ENCODE measurements at regions not wholly inside any gene's neighbourhood (a gene's known extent, or its start where the extent isn't known, plus 50 kb on each side); places are given as distances from the start of the nearest gene placed in this dataset.
"Not testable (repeated sequence)": the region's sequence is repeated elsewhere in the genome, so short reads cannot be mapped to it uniquely, and the experiment has no call there.

DNA sequence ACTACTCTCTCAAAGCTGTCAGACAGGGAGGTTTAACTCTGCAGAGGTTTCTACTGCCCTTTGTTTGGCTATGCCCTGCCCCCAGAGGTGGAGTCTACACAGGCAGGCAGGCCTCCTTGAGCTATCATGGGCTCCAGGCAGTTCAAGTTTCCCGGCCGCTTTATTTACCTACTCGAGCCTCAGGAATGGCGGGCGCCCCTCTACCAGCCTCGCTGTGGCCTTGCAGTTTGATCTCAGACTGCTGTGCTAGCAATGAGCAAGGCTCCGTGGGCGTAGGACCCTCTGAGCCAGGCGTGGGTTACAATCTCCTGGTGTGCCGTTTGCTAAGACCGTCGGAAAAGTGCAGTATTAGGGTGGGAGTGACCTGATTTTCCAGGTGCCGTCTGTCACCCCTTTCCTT, 124.3 kb downstream of the PTCHD1 start:
- H3K4me1 Mint-ChIP-seq; H3K9me3 Mint-ChIP-seq (ENCODE audit: insufficient read depth); H3K27ac ChIP-seq (ENCODE audit: low read length in 2 of 2); H3K4me3 ChIP-seq (ENCODE audit: control extremely low read depth in 1 of 5, extremely low read depth in 1 of 5, insufficient read depth in 1 of 5, low read depth in 2 of 5, low read length in 4 of 5); H3K27me3 ChIP-seq (replicated peaks in 1 of 4; ENCODE audit: control extremely low read depth in 1 of 4, control insufficient read depth in 3 of 4, insufficient read depth in 4 of 4, low read length in 3 of 4); H3K27ac Mint-ChIP-seq; H3K9ac ChIP-seq (ENCODE audit: low read length); POLR2A ChIA-PET; intact Hi-C loops (cut with micrococcal nuclease); H3K27me3 Mint-ChIP-seq; H2AFZ ChIP-seq (ENCODE audit: insufficient read depth, low read depth, low read length, poor library complexity, severe bottlenecking); H3K4me3 Mint-ChIP-seq; CTCF ChIA-PET; ATAC-seq (ENCODE audit: low read depth); H3K4me2 ChIP-seq (replicated peaks; ENCODE audit: low read depth, low read length, poor library complexity, severe bottlenecking); H3K9me3 ChIP-seq (ENCODE audit: control extremely low read depth in 1 of 3, control insufficient read depth in 2 of 3, insufficient read depth in 1 of 3, low read length in 2 of 3); H3K79me2 ChIP-seq (ENCODE audit: control insufficient read depth, insufficient read depth, low read length); H3K36me3 ChIP-seq (replicated peaks in 1 of 2; ENCODE audit: control extremely low read depth in 1 of 2, control insufficient read depth in 1 of 2, extremely low read depth in 1 of 2, insufficient read depth in 2 of 2, low read length in 1 of 2); H4K20me1 ChIP-seq (ENCODE audit: control insufficient read depth, insufficient read depth, low read length, poor library complexity, severe bottlenecking); H3K4me1 ChIP-seq (ENCODE audit: control insufficient read depth in 2 of 2, insufficient read depth in 2 of 2, low read length in 2 of 2); DNase-seq: not testable (repeated sequence)
- WGBS (ENCODE audit: insufficient coverage) = 90% methylated on average over 8 of the region's 13 CpGs

DNA sequence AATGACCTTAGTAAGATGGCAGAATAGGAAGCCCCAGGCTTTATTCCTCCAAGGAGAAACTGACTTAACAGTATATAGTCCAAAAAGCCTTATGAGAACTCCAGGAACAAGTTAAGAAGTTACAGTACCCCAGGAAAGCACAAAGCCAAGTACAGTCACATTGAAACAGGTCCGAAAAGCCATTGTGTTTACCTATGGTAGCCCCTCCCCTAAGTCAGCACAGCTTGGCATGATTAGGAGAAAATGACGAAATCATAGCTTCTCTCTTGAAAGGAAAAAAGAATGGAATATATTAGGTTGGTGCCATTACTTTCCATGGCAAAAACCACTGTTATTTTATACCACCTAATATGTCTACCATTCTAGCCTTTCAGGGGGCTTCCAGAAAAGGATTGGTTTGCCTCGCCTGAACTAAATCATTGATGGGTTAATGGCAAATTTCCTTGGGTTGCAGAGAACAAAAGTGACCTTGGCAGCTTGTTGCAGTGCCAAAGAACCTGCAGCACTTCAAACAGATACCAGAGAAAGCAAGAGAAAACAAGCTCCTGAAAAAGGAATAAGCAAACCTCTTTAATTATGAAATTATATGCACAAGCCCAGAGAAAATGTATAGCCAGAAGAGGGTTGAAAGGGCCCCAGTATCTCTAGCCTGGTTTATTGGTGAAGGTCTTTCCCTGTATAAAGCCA, 130.6 kb downstream of the PTCHD1 start:
- Mint-ChIP-seq H3K27me3 (no peaks in the 10 kb centered on the region), H3K27ac (no peak overlapping the region), H3K4me3 (no peak overlapping the region), H3K4me1 (no peaks in the 10 kb centered on the region), H3K9me3 (ENCODE audit: insufficient read depth) (peaks cover 5% of the 10 kb centered on the region)
- WGBS (ENCODE audit: insufficient coverage) = no CpG with 5 or more reads among the region's 3 CpGs
- Histone ChIP-seq H3K9me3 (ENCODE audit: control extremely low read depth in 1 of 3, control insufficient read depth in 2 of 3, insufficient read depth in 1 of 3, low read length in 2 of 3) (peaks cover 0 to 4% (median 0%) of the 10 kb centered on the region in 3 donors), H3K27ac (ENCODE audit: low read length in 2 of 2) (no peak overlapping the region), H3K4me3 (ENCODE audit: control extremely low read depth in 1 of 5, extremely low read depth in 1 of 5, insufficient read depth in 1 of 5, low read depth in 2 of 5, low read length in 4 of 5) (no peak overlapping the region), H3K4me1 (ENCODE audit: control insufficient read depth in 2 of 2, insufficient read depth in 2 of 2, low read length in 2 of 2) (no peaks in the 10 kb centered on the region), H3K27me3 (replicated peaks in 1 of 4; ENCODE audit: control extremely low read depth in 1 of 4, control insufficient read depth in 3 of 4, insufficient read depth in 4 of 4, low read length in 3 of 4) (no peaks in the 10 kb centered on the region), H2AFZ (ENCODE audit: insufficient read depth, low read depth, low read length, poor library complexity, severe bottlenecking) (no peak overlapping the region), H3K4me2 (replicated peaks; ENCODE audit: low read depth, low read length, poor library complexity, severe bottlenecking) (no peak overlapping the region), H4K20me1 (ENCODE audit: control insufficient read depth, insufficient read depth, low read length, poor library complexity, severe bottlenecking) (no peaks in the 10 kb centered on the region), H3K79me2 (ENCODE audit: control insufficient read depth, insufficient read depth, low read length) (no peaks in the 10 kb centered on the region), H3K9ac (ENCODE audit: low read length) (no peak overlapping the region), H3K36me3 (replicated peaks in 1 of 2; ENCODE audit: control extremely low read depth in 1 of 2, control insufficient read depth in 1 of 2, extremely low read depth in 1 of 2, insufficient read depth in 2 of 2, low read length in 1 of 2) (no peaks in the 10 kb centered on the region)
- TF ChIP-seq, protein P1, sequence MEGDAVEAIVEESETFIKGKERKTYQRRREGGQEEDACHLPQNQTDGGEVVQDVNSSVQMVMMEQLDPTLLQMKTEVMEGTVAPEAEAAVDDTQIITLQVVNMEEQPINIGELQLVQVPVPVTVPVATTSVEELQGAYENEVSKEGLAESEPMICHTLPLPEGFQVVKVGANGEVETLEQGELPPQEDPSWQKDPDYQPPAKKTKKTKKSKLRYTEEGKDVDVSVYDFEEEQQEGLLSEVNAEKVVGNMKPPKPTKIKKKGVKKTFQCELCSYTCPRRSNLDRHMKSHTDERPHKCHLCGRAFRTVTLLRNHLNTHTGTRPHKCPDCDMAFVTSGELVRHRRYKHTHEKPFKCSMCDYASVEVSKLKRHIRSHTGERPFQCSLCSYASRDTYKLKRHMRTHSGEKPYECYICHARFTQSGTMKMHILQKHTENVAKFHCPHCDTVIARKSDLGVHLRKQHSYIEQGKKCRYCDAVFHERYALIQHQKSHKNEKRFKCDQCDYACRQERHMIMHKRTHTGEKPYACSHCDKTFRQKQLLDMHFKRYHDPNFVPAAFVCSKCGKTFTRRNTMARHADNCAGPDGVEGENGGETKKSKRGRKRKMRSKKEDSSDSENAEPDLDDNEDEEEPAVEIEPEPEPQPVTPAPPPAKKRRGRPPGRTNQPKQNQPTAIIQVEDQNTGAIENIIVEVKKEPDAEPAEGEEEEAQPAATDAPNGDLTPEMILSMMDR (IDR thresholded peaks at IDR 0.05) = no peak
- no peak for TF ChIP-seq EZH2 (IDR thresholded peaks at IDR 0.05; ENCODE audit: borderline replicate concordance, insufficient read depth, low read depth, low read length, poor library complexity, severe bottlenecking)
- intact Hi-C loops (cut with micrococcal nuclease) = no loop called here
- ATAC-seq (ENCODE audit: low read depth) = no peak
- CTCF ChIA-PET = no interaction called here
- no peak for DNase-seq
- POLR2A ChIA-PET = no interaction called here
